HUDEP-2 (cell line): ENCODE measurements at regions not wholly inside any gene's neighbourhood (a gene's known extent, or its start where the extent isn't known, plus 50 kb on each side); places are given as distances from the start of the nearest gene placed in this dataset.

Source experiments
- DNase-seq, 76 experiments: peaks; one replicate each; lab custom pipeline; 2025; ENCODE audit not compliant: unreplicated experiment in 76 of 76; lab: John Stamatoyannopoulos, UW

GRCh38 chr1:17929224-17929623 lies 174.1 kb downstream of the ACTL8 start:
- no peak for DNase-seq

- DNase-seq, result no peak
These were observed 175.5 kb downstream of the ACTL8 start for GRCh38 chr1:17930635-17931034.

GRCh38 chr1:17932164-17932563 lies 175.4 kb upstream of the IGSF21 start:
- DNase-seq, result no peak

GRCh38 chr1:17933501-17933900 lies 174.1 kb upstream of the IGSF21 start:
- DNase-seq, result no peak

GRCh38 chr1:17933971-17934370 lies 173.6 kb upstream of the IGSF21 start:
- DNase-seq, result no peak

GRCh38 chr1:17935230-17935629 lies 172.4 kb upstream of the IGSF21 start:
- no peak for DNase-seq

GRCh38 chr1:17941431-17942189 lies 166.0 kb upstream of the IGSF21 start:
- no peak for DNase-seq

GRCh38 chr1:17943506-17943905 lies 164.1 kb upstream of the IGSF21 start:
- no peak for DNase-seq

- DNase-seq, result no peak
These were observed 163.0 kb upstream of the IGSF21 start for GRCh38 chr1:17944646-17945045.

- DNase-seq, result no peak
These were observed 161.2 kb upstream of the IGSF21 start for GRCh38 chr1:17946434-17946833.

- DNase-seq, result no peak
These were observed 159.0 kb upstream of the IGSF21 start for GRCh38 chr1:17948594-17948993.

- DNase-seq, result no peak
These were observed 158.1 kb upstream of the IGSF21 start for GRCh38 chr1:17949511-17949910.

- DNase-seq, result no peak
These were observed 156.9 kb upstream of the IGSF21 start for GRCh38 chr1:17950728-17951127.

GRCh38 chr1:17952506-17952905 lies 155.1 kb upstream of the IGSF21 start:
- no peak for DNase-seq

- no peak for DNase-seq
These were observed 153.7 kb upstream of the IGSF21 start for GRCh38 chr1:17953921-17954320.

- DNase-seq, result no peak
These were observed 152.0 kb upstream of the IGSF21 start for GRCh38 chr1:17955302-17956285.

GRCh38 chr1:17957588-17958267 lies 149.9 kb upstream of the IGSF21 start:
- peak in 1 of 76 experiments; percentile 0 for DNase-seq

- no peak for DNase-seq
These were observed 148.9 kb upstream of the IGSF21 start for GRCh38 chr1:17958704-17959103.

- DNase-seq, result no peak
These were observed 144.1 kb upstream of the IGSF21 start for GRCh38 chr1:17963513-17963912.

- DNase-seq, result no peak
These were observed 142.0 kb upstream of the IGSF21 start for GRCh38 chr1:17965515-17966100.

GRCh38 chr1:17966341-17966740 lies 141.3 kb upstream of the IGSF21 start:
- no peak for DNase-seq
